Left kidney (tissue), 1 donor: ENCODE measurements at regions not wholly inside any gene's neighbourhood (a gene's known extent, or its start where the extent isn't known, plus 50 kb on each side); places are given as distances from the start of the nearest gene placed in this dataset.
"Not testable (repeated sequence)": the region's sequence is repeated elsewhere in the genome, so short reads cannot be mapped to it uniquely, and the experiment has no call there.

ENCODE experiments used
- DNase-seq: peaks from one replicate; pipeline ENCODE4 v3.0.0-alpha.2; 2013

DNA sequence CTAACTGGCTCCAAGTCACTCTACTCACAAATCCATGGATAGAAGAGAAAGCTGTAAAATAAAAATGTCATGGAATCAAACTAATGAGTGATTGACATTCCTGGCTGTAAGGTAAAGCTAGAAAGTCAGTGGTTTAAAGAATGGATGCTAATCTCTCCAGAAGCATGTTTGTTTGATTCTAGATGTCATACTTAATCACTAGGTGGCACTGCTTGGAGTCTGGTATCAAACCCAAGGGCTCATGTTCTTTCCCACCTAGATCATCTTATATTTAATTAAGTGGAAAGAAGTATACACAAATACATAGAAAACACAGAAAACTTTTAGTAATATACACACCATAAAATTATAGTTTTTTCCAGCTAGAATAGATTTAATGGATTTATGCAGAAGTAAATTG, 2666.6 kb downstream of the PCDH7 start:
- DNase-seq = no peak

DNA sequence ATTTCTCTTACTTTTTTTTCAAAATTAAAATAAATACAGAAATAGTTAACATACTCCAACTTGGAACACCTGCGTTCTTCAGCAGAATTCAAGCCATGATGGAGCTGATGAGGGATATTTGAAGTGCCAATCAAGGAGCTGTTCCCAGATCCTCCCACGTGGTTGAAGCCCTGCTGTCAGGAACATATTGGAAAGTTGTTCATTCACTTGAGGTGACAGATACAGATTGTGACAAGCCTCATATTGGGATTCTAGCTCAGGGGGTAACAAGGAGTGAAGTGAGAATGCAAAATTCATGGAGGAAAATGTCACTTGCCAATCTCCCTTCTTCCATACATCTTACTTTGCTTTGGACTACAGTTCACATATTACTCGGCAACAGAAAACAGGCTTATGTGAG, 2670.8 kb downstream of the PCDH7 start:
- no peak for DNase-seq

DNA sequence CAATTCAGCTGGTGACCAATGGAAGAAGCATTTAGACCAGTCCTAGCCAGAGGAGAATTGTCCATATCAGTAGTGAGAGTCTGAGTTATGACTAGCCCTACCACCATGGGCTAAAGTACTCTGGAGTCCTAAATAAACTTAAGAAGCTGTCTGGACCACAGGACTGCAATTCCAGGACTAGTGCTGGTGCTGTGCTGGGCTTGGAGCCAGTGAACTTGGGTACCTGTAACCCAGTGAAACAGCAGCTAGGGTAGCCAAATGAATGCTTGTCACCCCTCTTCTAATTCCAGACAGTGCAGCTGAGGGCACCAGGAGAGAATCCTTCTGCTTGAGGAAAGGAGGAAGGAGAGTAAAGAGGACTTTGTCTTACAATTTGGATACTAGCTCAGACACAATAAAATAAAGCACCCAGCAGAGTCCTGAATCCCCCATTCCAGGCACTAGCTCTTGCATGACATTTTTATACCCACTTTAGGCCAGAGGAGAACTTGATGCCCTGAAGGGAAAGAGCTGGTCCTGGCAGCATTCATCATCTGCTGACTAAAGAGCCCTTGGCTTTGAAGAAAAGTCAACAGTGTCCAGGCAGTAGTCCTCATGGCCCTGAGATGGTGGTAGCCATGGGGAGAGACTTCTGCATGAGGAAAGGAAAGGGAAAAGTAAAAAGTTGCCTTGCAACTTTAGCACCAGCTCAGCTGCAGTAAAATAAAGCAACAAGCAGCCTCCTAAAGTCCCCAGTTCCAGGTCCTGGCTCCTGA, 2675.7 kb downstream of the PCDH7 start:
- DNase-seq = no peak

DNA sequence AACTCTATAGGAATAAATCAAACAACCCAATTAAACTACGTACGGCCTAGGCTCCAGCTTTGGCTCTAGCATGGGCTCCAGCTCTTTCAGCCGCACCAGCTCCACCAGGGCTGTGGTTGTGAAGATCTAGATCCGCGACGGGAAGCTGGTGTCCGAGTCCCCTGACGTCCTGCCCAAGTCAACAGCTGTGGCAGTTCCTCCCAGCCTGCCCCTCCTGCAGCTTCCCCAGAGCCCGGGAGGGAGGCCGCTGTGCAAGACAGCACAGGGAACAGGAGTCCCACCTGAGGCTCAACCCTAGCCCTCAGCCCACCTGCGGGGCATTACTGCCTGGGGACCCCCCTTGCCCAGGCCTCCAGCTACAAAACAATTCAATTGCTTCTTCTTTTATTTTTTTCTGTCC, 2680.3 kb downstream of the PCDH7 start:
- DNase-seq = no peak

DNA sequence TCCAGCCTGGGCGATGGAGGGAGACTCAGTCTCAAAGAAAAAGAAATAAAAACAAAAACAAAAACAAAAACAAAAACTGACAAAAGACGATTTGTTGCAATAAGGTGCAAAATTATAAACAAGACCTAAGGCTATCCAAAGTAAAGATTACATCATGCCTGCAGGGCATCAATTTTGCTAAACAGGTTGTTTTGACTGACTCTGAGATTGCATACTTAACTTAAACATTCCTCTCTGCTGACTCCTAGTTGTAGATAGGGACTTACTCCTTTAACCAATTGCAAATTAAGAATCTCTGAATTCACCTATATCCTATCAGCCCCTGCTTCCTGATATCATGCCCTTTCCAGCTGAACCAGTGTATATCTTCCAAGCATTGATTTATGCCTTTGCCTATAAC, 2687.3 kb downstream of the PCDH7 start:
- DNase-seq = no peak

DNA sequence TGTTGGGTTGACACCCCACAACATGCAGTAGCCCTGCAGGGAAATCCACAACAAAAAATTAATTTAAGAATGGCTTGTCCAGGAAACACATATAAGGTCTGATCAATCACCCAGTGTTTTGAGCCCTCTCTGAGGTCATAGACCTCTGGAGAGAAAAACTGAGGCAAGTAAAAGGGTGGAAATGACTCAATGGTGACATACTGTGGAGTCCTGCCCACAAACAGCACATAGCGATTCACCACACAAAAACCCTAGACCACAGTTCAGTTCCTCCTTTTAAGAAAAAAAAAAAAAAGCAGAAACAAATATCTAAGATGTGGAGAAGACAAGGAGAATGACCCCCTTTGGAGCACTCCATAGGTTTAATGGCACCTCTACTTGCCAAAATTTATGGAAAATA, 2691.0 kb downstream of the PCDH7 start:
- DNase-seq = no peak

DNA sequence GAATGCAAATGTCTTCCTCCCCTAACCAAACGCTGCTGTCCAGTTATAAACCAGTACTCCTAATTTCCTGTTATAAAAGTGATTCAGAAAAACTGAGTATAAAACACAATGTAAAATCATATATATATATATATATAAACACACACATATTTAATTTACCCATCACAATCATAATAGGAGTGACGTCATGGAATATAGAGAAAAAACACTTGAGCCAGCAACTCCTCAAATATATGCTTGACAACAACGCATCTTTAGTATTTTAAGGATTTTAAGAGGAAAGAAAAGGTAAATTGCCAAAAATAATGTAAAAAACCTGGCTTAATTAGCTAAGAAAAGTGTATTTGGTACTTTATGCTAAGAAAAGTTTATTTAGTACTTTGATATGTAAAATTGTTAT, 2701.7 kb downstream of the PCDH7 start:
- no peak for DNase-seq

DNA sequence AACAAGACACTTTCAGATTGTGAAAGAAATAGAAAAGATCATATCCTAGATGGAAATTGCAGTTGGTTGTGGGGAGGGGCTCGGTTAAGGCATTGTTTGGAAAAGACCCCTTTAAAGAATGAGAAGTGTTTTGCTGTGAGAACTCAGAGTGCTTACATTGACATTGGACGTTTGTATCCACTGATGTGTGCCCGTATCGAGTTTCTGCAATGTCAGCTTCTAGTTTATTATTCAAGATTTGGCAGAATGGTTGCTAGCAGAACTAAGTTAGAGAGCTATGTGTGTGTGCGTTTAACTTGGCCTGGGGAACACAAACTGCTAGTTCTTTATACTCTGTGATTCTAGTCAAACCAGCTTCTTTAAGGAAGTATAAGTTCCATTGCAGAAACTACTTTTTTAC, 2702.5 kb downstream of the PCDH7 start:
- DNase-seq = peak; percentile 25

DNA sequence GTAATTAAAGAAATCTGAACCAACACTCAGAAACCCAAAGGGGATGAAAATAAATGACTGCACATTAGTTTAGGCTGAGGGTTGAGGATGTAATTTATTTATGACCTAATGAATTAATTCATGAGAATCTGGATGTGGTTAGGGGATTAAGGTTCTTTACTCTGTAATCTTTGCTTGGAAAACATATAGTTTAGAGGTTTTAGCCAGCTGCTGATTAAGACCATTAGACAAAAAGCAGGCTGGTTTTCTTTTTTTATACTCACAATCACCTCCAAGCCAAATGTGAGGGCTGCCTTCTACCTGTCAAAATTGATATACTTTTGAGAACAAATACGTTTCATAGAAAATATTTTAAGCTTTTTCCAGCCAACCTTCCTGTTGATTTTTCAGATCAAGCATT, 2705.8 kb downstream of the PCDH7 start:
- DNase-seq = no peak

DNA sequence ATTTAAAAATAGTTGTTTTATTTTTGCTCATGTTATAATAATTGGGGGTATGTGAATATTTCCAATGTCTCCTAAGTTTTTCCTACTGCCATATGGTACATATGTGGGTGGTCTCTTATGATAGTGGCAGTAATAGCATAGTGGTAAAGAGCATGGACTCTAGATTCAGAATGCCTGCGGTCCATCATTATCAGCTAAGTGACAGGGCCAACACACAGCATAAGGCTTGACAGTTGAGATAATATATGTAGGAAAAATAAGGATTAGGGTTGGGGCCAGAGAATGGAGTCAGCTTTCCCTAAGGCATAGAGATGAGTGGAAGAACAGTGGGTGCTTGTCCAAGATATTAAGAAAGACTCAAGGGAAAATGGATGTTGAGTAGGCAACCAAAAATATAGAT, 2707.5 kb downstream of the PCDH7 start:
- no peak for DNase-seq

DNA sequence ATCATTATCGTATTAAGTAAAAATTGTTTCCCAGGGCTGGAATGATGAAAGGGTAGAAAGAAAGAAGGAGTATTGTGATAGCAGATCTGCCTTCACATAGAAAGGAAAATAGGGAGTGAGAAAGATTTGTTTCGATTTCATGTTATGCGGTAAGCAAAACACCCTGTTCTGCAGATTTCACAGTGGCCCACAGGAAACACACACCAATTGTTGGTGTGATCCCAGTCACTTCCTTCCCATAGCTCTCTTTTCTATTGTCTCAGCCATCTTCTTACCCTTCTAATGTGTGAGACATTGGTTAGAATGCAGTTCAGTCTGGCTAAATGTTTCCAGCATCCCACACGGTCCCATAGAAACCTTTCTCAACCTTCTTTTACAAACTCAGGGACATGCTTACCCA, 2709.8 kb downstream of the PCDH7 start:
- no peak for DNase-seq

DNA sequence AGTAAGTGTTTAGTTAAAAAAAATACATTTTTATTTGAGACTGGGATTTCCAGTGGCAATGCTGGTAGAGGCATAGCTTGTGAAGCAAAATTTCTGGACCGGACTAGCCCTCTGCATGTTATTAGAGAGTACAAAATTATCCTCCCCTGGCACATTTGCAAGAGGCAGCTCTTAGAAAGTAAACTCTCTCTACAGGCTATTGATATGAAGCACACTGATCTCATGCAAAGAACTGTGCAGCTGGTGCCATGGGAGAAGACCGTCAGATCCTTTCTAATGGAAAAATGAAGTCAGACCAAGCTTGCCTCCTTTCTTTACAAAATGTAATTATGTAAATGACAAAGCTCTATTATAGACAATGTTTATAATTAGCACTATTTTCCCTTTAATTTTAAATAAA, 2717.2 kb downstream of the PCDH7 start:
- DNase-seq = no peak

DNA sequence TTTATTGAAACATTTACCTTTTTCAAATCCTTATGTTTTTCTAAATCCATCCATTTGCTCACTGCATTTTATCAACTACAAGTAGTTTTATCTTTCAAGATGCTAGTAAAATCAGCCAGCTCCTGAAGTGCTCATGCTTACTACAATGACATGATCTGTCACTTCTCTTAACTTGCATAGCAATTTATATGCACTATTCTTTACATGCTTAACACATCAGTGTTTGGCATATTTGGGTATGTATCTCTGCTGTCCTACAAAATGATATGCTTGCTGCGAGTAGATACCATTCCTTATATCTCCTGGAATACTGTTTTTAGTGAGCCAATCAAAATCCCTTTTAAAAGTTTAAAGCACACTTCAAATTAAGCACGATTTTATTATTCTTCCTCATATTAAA, 2726.8 kb downstream of the PCDH7 start:
- no peak for DNase-seq

DNA sequence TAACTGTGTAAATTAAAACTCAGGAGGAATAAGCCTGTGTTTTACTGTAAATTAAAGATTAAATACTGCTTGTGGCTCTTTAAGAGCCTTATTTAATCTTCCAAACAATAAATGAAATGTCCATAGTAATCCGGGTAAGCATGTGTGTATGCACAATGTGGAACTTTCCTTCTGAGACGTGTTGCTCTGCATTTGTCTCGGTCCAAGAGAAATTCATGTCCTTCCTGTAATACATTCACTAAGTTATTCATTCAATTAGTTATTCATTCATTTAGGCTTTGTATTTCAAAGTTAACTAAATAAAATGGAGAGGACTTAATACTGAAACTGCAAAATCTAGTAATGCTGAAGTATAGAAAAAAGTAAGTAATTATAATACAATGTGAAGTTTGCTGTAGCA, 2728.8 kb downstream of the PCDH7 start:
- no peak for DNase-seq

DNA sequence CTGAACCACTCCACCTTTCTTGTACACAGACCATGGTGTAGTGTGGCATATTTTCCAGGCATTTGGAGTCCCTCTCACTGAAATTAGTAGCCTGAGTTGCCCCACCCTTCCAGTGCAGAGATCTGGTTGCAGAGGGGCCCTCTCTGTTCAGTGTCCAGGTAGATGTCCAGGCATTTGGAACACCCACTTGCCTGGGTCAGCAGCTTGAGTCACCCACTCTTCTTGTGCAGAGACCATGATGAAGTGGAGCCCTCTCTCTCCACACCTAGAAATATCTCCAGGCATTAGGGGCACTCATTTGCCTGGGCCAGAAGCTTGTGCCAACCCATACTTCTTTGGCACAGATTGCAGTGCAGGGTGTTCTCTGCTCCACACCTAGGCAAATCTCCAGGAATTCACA, 2733.3 kb downstream of the PCDH7 start:
- no peak for DNase-seq

DNA sequence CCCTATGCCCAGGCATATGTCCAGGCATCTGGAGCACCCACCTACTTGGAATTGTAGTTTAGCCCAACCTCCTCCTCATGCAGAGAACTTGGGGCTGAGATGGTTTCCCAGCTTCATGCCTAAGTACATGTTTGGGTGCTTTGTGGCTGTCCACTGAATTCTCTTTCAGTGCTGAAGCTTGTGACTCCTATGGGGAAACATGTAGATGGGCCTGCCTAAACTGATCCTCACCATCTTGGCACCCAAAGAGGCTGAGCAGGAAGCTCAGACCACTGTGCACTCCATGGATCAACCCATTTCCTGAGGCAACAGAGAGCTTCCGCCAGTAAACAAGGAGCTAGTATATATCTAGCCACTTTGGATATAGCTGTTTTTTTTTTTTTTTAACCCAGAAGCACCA, 2733.7 kb downstream of the PCDH7 start:
- DNase-seq = no peak

DNA sequence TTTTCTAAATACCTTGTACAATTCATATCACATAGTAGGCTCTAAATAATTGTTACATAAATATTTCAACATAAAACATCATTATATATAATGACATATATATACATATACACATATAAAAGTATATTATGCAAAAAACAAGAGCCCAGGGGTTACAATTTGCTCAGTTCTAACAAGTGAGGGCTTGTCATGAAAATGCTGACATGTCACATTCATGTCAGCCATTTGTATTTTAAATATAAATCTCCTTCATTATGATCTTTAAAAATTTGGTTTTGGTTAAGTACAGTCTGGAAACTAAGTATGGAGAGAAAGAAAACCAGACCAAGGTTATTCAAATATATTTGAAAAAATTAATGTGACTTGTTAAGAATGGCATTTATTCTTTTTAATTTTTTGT, 2745.4 kb downstream of the PCDH7 start:
- DNase-seq = no peak

DNA sequence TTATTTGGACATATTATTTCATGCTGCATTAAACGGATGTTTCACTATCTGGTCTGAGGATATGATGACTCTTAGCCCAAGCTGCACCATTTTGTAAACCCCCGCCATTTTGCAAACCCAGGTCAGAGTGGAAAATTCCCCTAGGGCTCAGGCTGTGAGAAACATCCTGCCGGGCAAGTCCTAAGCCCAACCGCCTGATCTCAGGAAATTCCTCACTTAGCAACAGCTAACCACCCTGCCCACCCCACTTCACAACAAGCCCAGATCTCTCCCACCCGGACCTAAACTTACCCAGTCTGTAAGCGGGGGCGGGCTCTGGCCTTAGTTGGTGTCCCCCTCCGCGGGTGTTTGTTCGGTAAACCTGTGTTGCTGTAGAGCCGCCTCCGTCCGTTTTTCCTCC, 2747.1 kb downstream of the PCDH7 start:
- DNase-seq = no peak

DNA sequence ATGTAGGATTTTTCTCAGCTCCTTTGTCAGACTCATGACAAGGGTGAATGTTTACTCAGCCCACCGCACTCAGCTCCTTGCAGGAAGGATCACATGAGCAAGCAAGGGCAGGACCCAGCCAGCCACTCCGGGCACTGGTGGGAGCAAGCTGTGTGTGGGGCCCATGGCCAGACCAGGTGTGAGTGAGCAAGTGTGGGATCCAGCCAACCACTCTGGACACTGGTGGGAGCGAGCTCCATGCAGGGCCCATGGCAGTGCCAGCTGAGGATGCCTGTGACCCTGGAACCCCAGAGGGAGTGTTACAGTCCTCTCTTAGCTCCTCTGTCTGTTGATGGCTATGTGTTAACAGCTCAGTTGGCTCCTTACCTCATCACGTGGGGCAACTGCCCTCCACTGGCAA, 2750.6 kb downstream of the PCDH7 start:
- no peak for DNase-seq

DNA sequence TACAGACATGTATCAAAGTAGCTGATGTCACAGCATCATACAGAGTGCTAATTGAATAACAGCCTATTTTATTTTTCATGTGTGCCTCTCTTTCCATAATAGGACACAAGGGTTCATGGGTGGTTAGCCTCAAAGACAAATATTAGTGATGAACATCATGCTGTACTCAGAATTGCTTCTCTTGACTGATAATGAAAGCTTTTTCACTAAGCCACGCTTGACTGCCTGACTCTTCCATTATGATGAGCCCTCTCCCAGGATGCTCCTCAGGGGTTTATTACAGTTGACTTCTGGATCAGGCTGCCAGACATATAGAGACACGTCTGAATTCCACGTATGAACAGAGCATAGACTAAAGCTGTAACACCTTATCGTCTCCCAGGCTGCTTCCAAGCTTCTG, 2757.5 kb downstream of the PCDH7 start:
- no peak for DNase-seq

DNA sequence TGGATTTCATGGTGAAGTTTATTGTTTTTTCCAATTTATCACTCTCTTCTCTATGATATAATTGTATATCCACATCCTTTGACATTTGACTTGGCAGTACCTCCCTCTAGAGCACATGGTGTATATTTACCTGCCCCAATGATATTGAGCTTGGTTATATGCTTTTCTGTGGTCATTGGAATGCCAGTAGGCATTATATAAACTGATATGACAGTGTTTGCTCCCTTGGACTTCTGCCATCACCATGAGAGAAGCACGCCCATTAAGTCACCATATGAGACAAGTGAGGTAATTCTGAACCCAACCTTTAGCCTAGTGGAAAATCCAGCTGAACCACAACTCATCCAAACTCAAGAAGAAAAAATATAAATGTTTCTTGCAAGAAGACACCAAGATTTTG, 2761.5 kb downstream of the ARAP2 start:
- no peak for DNase-seq

DNA sequence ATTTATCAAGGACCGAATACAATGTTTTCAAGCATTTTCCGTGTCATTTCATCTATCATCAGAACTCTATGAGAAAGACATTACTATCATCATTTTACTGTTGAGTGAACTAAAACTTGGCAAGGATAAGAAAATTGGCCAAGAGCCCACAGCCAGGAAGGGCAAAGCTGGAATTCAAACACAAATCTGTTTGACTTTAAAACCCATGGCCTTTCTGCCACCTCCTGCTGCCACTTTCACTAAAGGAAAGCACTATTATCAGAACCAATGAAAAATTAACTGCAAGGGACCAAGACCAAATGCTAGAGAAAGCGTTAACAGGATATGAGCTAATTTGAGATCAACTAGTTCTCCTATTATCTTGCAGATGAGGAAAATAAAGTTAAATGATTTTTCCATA, 2759.2 kb downstream of the ARAP2 start:
- no peak for DNase-seq

DNA sequence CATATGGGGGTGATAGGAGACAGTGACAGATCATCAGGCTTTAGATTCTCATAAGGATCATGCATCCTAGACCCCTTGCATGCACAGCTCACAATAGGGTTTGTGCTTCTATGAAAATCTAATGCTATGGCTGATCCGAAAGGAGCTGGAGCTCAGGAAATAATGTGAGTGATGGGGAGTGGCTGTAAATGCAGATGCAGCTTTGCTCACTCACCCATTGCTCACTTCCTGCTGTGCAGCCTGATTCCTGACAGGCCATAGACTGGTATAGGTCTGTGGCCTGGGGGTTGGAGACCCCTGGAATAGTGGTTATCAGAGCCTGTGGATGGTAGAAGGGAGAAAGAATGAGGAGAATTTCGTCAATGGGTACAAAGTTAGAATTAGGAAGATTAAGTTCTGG, 2751.1 kb downstream of the ARAP2 start:
- DNase-seq = no peak

DNA sequence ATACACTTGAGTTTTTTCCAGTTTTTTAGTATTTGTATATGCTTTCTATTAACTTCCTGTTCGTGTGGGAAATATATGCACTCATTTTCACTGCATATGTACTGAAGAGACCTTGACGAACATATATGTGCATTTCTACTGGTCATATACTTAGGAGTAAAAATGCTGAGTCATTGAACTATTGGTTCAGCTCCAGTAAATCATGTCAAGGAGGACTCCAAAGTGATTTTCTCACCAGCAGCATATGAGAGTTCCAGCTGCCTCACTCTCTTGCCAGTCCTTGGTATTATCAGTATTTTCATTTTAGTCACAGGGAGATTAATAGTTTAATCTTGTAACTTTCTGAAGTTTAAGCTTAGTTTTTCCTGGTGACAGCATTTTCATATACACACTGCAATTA, 2750.2 kb downstream of the ARAP2 start:
- no peak for DNase-seq

DNA sequence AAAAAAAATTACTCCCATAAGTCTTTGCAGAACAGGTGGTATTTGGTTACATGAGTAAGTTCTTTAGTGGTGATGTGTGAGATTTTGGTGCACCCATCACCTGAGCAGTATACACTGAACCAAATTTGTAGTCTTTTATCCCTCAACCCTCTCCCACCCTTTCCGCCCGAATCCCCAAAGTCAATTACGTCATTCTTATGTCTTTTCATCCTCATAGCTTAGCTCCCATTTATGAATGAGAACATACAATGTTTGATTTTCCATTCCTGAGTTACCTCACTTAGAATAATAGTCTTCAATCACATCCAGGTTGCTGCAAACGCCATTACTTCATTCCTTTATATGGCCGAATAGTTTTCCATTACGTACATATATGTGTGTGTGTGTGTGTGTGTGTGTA, 2742.7 kb downstream of the ARAP2 start:
- DNase-seq = not testable (repeated sequence)
